GM12872 (cell line): ENCODE measurements at regions not wholly inside any gene's neighbourhood (a gene's known extent, or its start where the extent isn't known, plus 50 kb on each side); places are given as distances from the start of the nearest gene placed in this dataset.

Experiments
- CTCF ChIP-seq: IDR thresholded peaks from 3 replicates; pipeline ENCODE4 v1.5.1; 2011; ENCODE audit warnings: low read depth, mild to moderate bottlenecking, low read length, moderate library complexity; ENCODE audit not compliant: insufficient read depth

GRCh38 chr15:38071211-38071972 is 137.0 kb downstream of the TMCO5A start:
- no peak for TF ChIP-seq CTCF

- no peak for TF ChIP-seq CTCF
Observed at GRCh38 chr15:38072007-38072347, 137.5 kb downstream of the TMCO5A start.

DNA sequence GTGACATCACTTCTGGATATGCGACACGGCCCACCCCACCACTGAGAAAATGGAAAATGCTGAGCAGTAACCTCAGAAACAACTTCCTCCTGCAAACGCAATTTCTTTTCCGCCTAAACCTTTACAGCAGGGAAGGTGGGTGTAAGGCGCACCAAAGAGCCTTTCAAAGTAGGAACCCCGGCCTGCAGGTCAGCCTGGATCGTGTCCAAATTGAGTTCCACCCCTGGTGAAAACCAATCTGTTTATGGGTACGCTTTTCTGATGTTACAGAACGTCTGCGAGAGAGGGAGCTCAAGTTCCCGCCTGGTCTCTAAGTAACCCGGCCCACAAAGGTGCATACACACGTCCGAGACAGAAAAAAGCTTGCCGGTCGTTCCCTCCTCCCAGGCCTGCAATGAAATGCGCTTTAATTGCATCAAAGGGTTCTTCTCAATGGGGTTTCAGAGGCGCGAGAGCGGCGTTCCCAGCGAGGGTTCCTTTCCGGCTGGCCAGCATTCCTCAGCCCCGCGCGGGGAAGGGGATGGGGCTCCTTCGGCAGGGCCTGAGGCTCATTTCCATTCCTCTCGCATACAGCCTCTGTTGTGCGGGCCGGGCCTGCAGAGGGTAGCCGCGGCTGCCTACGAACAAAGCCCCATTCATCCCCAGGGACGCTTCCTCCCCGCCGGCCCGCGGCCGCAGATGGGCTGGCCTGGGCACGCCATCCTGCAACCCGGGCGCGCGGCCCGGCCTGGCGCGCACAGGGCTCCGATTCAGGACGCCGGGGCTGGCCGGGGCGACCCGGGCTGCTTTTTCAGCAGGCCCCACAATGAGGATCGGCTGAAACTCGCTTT is 138.1 kb downstream of the TMCO5A start:
- TF ChIP-seq CTCF: peak; percentile 42; the same call in 2 of the 3 replicates

DNA sequence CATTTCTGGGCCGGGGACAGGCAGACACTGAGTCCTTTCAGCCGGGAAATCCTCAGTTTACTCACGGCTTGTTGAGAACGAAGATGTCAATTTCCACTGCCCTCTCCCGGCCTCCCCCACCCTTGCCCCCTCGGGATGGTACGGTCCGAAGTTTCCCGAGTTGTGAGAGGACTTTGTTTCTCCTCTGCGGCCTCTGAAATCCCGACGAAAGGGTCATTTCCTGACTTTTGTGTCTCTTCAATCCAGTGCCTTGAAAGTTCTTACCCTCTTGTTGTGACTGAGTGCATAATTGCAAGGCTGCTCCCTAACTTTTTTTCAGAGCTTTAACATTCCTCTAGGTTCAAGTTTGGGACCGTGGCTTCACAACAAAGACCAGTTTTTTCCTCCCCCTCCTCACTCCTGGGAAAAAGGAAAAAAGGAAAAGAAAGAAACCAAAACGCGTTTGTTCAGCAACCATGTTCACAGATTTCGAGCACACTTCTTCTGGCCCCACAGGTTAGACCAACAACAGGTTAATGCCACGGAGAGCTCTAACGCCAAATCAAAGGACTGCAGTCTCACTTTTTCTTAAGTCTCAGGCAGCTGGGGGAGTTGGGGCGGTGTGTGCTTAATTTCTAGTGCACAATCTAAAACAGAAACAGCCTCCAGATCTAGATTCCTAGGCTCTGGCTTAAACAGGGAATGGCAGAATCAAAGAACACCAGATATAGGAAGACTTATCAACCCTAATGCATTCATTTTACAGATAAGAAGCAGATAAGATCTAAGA is 138.9 kb downstream of the TMCO5A start:
- no peak for TF ChIP-seq CTCF

DNA sequence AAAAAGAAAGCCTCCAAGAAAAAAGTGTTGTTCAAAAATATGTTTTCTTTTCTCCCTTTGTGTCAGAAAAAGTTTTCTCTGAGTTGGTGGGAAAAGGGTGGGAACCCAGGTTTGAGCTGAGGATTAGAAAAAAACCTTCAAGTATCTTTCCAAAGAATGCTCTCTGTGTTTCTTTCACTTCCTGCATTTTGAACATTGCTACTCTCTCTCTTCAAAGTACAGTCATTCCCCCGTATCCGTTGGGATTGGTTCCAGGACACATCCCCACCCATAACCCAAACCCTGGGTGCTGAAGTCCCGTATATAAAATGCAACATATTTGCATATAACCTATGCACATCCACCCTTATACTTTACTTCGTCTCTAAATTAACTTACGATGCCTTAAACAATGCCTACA is 139.6 kb downstream of the TMCO5A start:
- TF ChIP-seq CTCF: no peak

DNA sequence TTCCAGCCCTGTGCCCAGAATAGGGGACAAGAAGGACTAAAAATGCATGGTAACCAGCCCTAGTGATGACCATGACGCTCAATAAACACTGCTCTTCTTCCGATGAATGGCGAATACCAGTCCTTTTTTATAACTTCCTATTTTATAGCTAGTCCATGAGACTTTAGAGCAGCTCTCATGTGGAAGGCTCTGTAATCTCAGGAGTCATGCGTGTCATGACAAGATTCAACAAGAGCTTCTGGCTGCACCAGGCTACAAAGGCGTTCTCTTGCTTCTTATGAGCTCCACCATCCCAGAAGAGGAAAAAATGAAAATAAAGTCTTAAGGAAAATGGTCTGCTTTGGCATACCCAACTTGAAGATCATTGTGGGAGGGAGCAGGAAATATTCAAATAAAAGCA is 141.0 kb downstream of the TMCO5A start:
- no peak for TF ChIP-seq CTCF

GRCh38 chr15:38076786-38077185 is 142.3 kb downstream of the TMCO5A start:
- no peak for TF ChIP-seq CTCF
